Uterus (tissue), 2 donors: ENCODE measurements at regions not wholly inside any gene's neighbourhood (a gene's known extent, or its start where the extent isn't known, plus 50 kb on each side); places are given as distances from the start of the nearest gene placed in this dataset.

ENCODE experiments used
- CTCF ChIP-seq, 4 experiments: fragments of 200-600 bp in 2 of 4; fragments of 450-650 bp in 2 of 4; sonication (generic) in 2 of 4; IDR thresholded peaks; one replicate each; pipeline ENCODE4 v1.5.1; 2016 to 2019; ENCODE audit warnings: antibody characterized with exemption in 4 of 4, mild to moderate bottlenecking in 2 of 4, moderate library complexity in 1 of 4
- POLR2A ChIP-seq, 2 donors: fragments of 450-650 bp; IDR thresholded peaks; one replicate each; pipeline ENCODE4 v1.6.1; 2016; ENCODE audit warnings: antibody characterized with exemption in 2 of 2, mild to moderate bottlenecking in 1 of 2, moderate library complexity in 1 of 2

- TF ChIP-seq CTCF (IDR thresholded peaks at IDR 0.05) (no peak), POLR2A (IDR thresholded peaks at IDR 0.05) (no peak)
Observed at GRCh38 chr2:5387406-5387805, 304.8 kb upstream of the SOX11 start.
